ENCODE measurements at regions not wholly inside any gene's neighbourhood (a gene's known extent, or its start where the extent isn't known, plus 50 kb on each side); places are given as distances from the start of the nearest gene placed in this dataset.
"Not testable (repeated sequence)": the region's sequence is repeated elsewhere in the genome, so short reads cannot be mapped to it uniquely, and the experiment has no call there.

- no peak overlapping the region for H3K4me3 ChIP-seq (replicated peaks; ENCODE audit: low read depth, low read length)
- no peak for DNase-seq (ENCODE audit: low read depth)
- TF ChIP-seq CTCF (IDR thresholded peaks at IDR 0.05; ENCODE audit: low read length, missing control alignments): no peak
Observed at GRCh38 chr4:129278868-129279267, 182.9 kb downstream of the C4orf33 start.

- no peak for DNase-seq (ENCODE audit: low read depth)
- no peak overlapping the region for H3K4me3 ChIP-seq (replicated peaks; ENCODE audit: low read depth, low read length)
- TF ChIP-seq CTCF (IDR thresholded peaks at IDR 0.05; ENCODE audit: low read length, missing control alignments): no peak
Observed at GRCh38 chr4:129282293-129282692, 186.3 kb downstream of the C4orf33 start.

- not testable (repeated sequence) for H3K4me3 ChIP-seq (replicated peaks; ENCODE audit: low read depth, low read length); DNase-seq (ENCODE audit: low read depth)
Observed at GRCh38 chr4:129292194-129292593, 196.2 kb downstream of the C4orf33 start.

- no peak overlapping the region for H3K4me3 ChIP-seq (replicated peaks; ENCODE audit: low read depth, low read length)
- TF ChIP-seq CTCF (IDR thresholded peaks at IDR 0.05; ENCODE audit: low read length, missing control alignments): no peak
- no peak for DNase-seq (ENCODE audit: low read depth)
Observed at GRCh38 chr4:129314781-129315180, 218.8 kb downstream of the C4orf33 start.

GRCh38 chr4:129322920-129323319 lies 227.0 kb downstream of the C4orf33 start:
- TF ChIP-seq CTCF (IDR thresholded peaks at IDR 0.05; ENCODE audit: low read length, missing control alignments): no peak
- H3K4me3 ChIP-seq (replicated peaks; ENCODE audit: low read depth, low read length): no peak overlapping the region
- DNase-seq (ENCODE audit: low read depth): no peak

GRCh38 chr4:129323658-129324057 lies 227.7 kb downstream of the C4orf33 start:
- H3K4me3 ChIP-seq (replicated peaks; ENCODE audit: low read depth, low read length): no peak overlapping the region
- TF ChIP-seq CTCF (IDR thresholded peaks at IDR 0.05; ENCODE audit: low read length, missing control alignments): no peak
- no peak for DNase-seq (ENCODE audit: low read depth)

- H3K4me3 ChIP-seq (replicated peaks; ENCODE audit: low read depth, low read length): no peak overlapping the region
- DNase-seq (ENCODE audit: low read depth): no peak
- TF ChIP-seq CTCF (IDR thresholded peaks at IDR 0.05; ENCODE audit: low read length, missing control alignments): no peak
Observed at GRCh38 chr4:129326571-129327460, 230.9 kb downstream of the C4orf33 start.
